ENCODE measurements at regions not wholly inside any gene's neighbourhood (a gene's known extent, or its start where the extent isn't known, plus 50 kb on each side); places are given as distances from the start of the nearest gene placed in this dataset.
"Not testable (repeated sequence)": the region's sequence is repeated elsewhere in the genome, so short reads cannot be mapped to it uniquely, and the experiment has no call there.

GRCh38 chr3:43236008-43236407, 50.3 kb upstream of the SNRK start:
- Mint-ChIP-seq H3K4me3 (no peak overlapping the region), H3K9me3 (peaks cover 1 to 2% of the 10 kb centered on the region in 2 donors), H3K27me3 (ENCODE audit: low read depth) (no peaks in the 10 kb centered on the region), H3K27ac (no peak overlapping the region), H3K36me3 (ENCODE audit: insufficient read depth in 2 of 2) (peaks cover 0 to 4% of the 10 kb centered on the region in 2 donors), H3K4me1 (ENCODE audit: low read depth) (peaks cover 30% of the 10 kb centered on the region)
- DNase-seq (no peak), ATAC-seq (replicated peaks in 1 of 2) (peak; percentile 68 to 75)

GRCh38 chr3:43233062-43233461, 53.3 kb upstream of the SNRK start:
- Mint-ChIP-seq H3K4me1 (ENCODE audit: low read depth) (peaks cover 30% of the 10 kb centered on the region), H3K36me3 (ENCODE audit: insufficient read depth in 2 of 2) (peaks cover under 1 to 3% of the 10 kb centered on the region in 2 donors), H3K4me3 (no peak overlapping the region), H3K27me3 (ENCODE audit: low read depth) (no peaks in the 10 kb centered on the region), H3K27ac (peak overlapping the region; percentile 61), H3K9me3 (peaks cover 3 to 4% of the 10 kb centered on the region in 2 donors)
- ATAC-seq (replicated peaks in 1 of 2) (no peak), DNase-seq (no peak)

- Mint-ChIP-seq H3K27me3 (ENCODE audit: low read depth) (no peaks in the 10 kb centered on the region), H3K27ac (no peak overlapping the region), H3K4me3 (no peak overlapping the region), H3K4me1 (ENCODE audit: low read depth) (peaks cover 29% of the 10 kb centered on the region), H3K36me3 (ENCODE audit: insufficient read depth in 2 of 2) (peaks cover 12 to 17% of the 10 kb centered on the region in 2 donors), H3K9me3 (peaks cover 14% of the 10 kb centered on the region in 2 donors)
- DNase-seq (no peak), ATAC-seq (replicated peaks in 1 of 2) (no peak)
Observed at GRCh38 chr3:43231276-43232000, 54.9 kb upstream of the SNRK start.

GRCh38 chr3:43229865-43230264, 56.5 kb upstream of the SNRK start:
- peaks cover 14% of the 10 kb centered on the region in 2 donors for H3K9me3 Mint-ChIP-seq
- peaks cover 12 to 17% of the 10 kb centered on the region in 2 donors for H3K36me3 Mint-ChIP-seq (ENCODE audit: insufficient read depth in 2 of 2)
- H3K27ac Mint-ChIP-seq; DNase-seq; ATAC-seq (replicated peaks in 1 of 2); H3K27me3 Mint-ChIP-seq (ENCODE audit: low read depth); H3K4me3 Mint-ChIP-seq: not testable (repeated sequence)
- peaks cover 24% of the 10 kb centered on the region for H3K4me1 Mint-ChIP-seq (ENCODE audit: low read depth)

- not testable (repeated sequence) for DNase-seq; H3K4me3 Mint-ChIP-seq; H3K27ac Mint-ChIP-seq; ATAC-seq (replicated peaks in 1 of 2); H3K27me3 Mint-ChIP-seq (ENCODE audit: low read depth)
- Mint-ChIP-seq H3K4me1 (ENCODE audit: low read depth) (peaks cover 29% of the 10 kb centered on the region), H3K9me3 (peaks cover 14% of the 10 kb centered on the region in 2 donors), H3K36me3 (ENCODE audit: insufficient read depth in 2 of 2) (peaks cover 12 to 17% of the 10 kb centered on the region in 2 donors)
Observed at GRCh38 chr3:43227685-43228084, 58.7 kb upstream of the SNRK start.

- Mint-ChIP-seq H3K36me3 (ENCODE audit: insufficient read depth in 2 of 2) (peaks cover 12 to 17% of the 10 kb centered on the region in 2 donors), H3K9me3 (peaks cover 14% of the 10 kb centered on the region in 2 donors), H3K4me3 (peak overlapping the region; percentile 49 to 60), H3K4me1 (ENCODE audit: low read depth) (peaks cover 53% of the 10 kb centered on the region), H3K27ac (no peak overlapping the region), H3K27me3 (ENCODE audit: low read depth) (no peaks in the 10 kb centered on the region)
- ATAC-seq (replicated peaks in 1 of 2) (no peak), DNase-seq (no peak)
Observed at GRCh38 chr3:43224405-43225073, 61.8 kb upstream of the SNRK start.

GRCh38 chr3:43223670-43224364, 62.5 kb upstream of the SNRK start:
- no peak overlapping the region for H3K27ac Mint-ChIP-seq
- ATAC-seq (replicated peaks in 1 of 2) (no peak), DNase-seq (no peak)
- peaks cover 12 to 16% of the 10 kb centered on the region in 2 donors for H3K36me3 Mint-ChIP-seq (ENCODE audit: insufficient read depth in 2 of 2)
- H3K4me3 Mint-ChIP-seq: peak overlapping the region in 1 of 2 donors; percentile 11
- peaks cover 55% of the 10 kb centered on the region for H3K4me1 Mint-ChIP-seq (ENCODE audit: low read depth)
- H3K27me3 Mint-ChIP-seq (ENCODE audit: low read depth): no peaks in the 10 kb centered on the region
- peaks cover 14% of the 10 kb centered on the region in 2 donors for H3K9me3 Mint-ChIP-seq

- H3K27me3 Mint-ChIP-seq (ENCODE audit: low read depth): no peaks in the 10 kb centered on the region
- ATAC-seq (replicated peaks in 1 of 2) (peak in 1 of 2 donors; percentile 60), DNase-seq (no peak)
- peaks cover 63% of the 10 kb centered on the region for H3K4me1 Mint-ChIP-seq (ENCODE audit: low read depth)
- H3K9me3 Mint-ChIP-seq: peaks cover 5 to 7% of the 10 kb centered on the region in 2 donors
- peaks cover 8 to 9% of the 10 kb centered on the region in 2 donors for H3K36me3 Mint-ChIP-seq (ENCODE audit: insufficient read depth in 2 of 2)
- H3K4me3 Mint-ChIP-seq: no peak overlapping the region
- no peak overlapping the region for H3K27ac Mint-ChIP-seq
Observed at GRCh38 chr3:43222590-43222989, 63.8 kb upstream of the SNRK start.

GRCh38 chr3:43221076-43221475, 65.3 kb upstream of the SNRK start:
- Mint-ChIP-seq H3K27ac (no peak overlapping the region), H3K27me3 (ENCODE audit: low read depth) (no peaks in the 10 kb centered on the region), H3K9me3 (no peaks in the 10 kb centered on the region), H3K36me3 (ENCODE audit: insufficient read depth in 2 of 2) (no peaks in the 10 kb centered on the region), H3K4me3 (no peak overlapping the region), H3K4me1 (ENCODE audit: low read depth) (peaks cover 76% of the 10 kb centered on the region)
- DNase-seq (no peak), ATAC-seq (replicated peaks in 1 of 2) (no peak)

GRCh38 chr3:43219616-43220015, 66.7 kb upstream of the SNRK start:
- Mint-ChIP-seq H3K4me1 (ENCODE audit: low read depth) (peaks cover 78% of the 10 kb centered on the region), H3K27me3 (ENCODE audit: low read depth) (no peaks in the 10 kb centered on the region), H3K36me3 (ENCODE audit: insufficient read depth in 2 of 2) (no peaks in the 10 kb centered on the region), H3K27ac (no peak overlapping the region), H3K4me3 (no peak overlapping the region), H3K9me3 (no peaks in the 10 kb centered on the region)
- DNase-seq (no peak), ATAC-seq (replicated peaks in 1 of 2) (no peak)

- Mint-ChIP-seq H3K4me1 (ENCODE audit: low read depth) (peaks cover 71% of the 10 kb centered on the region), H3K27ac (no peak overlapping the region), H3K27me3 (ENCODE audit: low read depth) (no peaks in the 10 kb centered on the region), H3K4me3 (no peak overlapping the region), H3K36me3 (ENCODE audit: insufficient read depth in 2 of 2) (no peaks in the 10 kb centered on the region), H3K9me3 (no peaks in the 10 kb centered on the region)
- ATAC-seq (replicated peaks in 1 of 2) (no peak), DNase-seq (no peak)
Observed at GRCh38 chr3:43218921-43219320, 67.4 kb upstream of the SNRK start.

GRCh38 chr3:43218156-43218555, 68.2 kb upstream of the SNRK start:
- DNase-seq (no peak), ATAC-seq (replicated peaks in 1 of 2) (no peak)
- H3K9me3 Mint-ChIP-seq: no peaks in the 10 kb centered on the region
- no peaks in the 10 kb centered on the region for H3K36me3 Mint-ChIP-seq (ENCODE audit: insufficient read depth in 2 of 2)
- H3K4me3 Mint-ChIP-seq: no peak overlapping the region
- no peaks in the 10 kb centered on the region for H3K27me3 Mint-ChIP-seq (ENCODE audit: low read depth)
- peaks cover 63% of the 10 kb centered on the region for H3K4me1 Mint-ChIP-seq (ENCODE audit: low read depth)
- H3K27ac Mint-ChIP-seq: no peak overlapping the region

GRCh38 chr3:43217633-43218032, 68.7 kb upstream of the SNRK start:
- H3K4me1 Mint-ChIP-seq (ENCODE audit: low read depth): peaks cover 58% of the 10 kb centered on the region
- no peak overlapping the region for H3K27ac Mint-ChIP-seq
- DNase-seq: no peak
- no peak overlapping the region for H3K4me3 Mint-ChIP-seq
- no peaks in the 10 kb centered on the region for H3K27me3 Mint-ChIP-seq (ENCODE audit: low read depth)
- no peak for ATAC-seq (replicated peaks in 1 of 2)
- no peaks in the 10 kb centered on the region for H3K36me3 Mint-ChIP-seq (ENCODE audit: insufficient read depth in 2 of 2)
- H3K9me3 Mint-ChIP-seq: no peaks in the 10 kb centered on the region
